HG03558 (cell line): ENCODE measurements at regions not wholly inside any gene's neighbourhood (a gene's known extent, or its start where the extent isn't known, plus 50 kb on each side); places are given as distances from the start of the nearest gene placed in this dataset.
"Not testable (repeated sequence)": the region's sequence is repeated elsewhere in the genome, so short reads cannot be mapped to it uniquely, and the experiment has no call there.

ENCODE experiments used
- ATAC-seq: cut with Tn5 transposase; IDR thresholded peaks from one replicate; pipeline ENCODE4 v1.9.1; 2021; ENCODE audit warnings: moderate number of reproducible peaks; ENCODE audit not compliant: unreplicated experiment; ENCODE audit errors: extremely low read depth

GRCh38 chr2:175439416-175439815 is 257.9 kb upstream of the ATP5MC3 start:
- ATAC-seq, result no peak

DNA sequence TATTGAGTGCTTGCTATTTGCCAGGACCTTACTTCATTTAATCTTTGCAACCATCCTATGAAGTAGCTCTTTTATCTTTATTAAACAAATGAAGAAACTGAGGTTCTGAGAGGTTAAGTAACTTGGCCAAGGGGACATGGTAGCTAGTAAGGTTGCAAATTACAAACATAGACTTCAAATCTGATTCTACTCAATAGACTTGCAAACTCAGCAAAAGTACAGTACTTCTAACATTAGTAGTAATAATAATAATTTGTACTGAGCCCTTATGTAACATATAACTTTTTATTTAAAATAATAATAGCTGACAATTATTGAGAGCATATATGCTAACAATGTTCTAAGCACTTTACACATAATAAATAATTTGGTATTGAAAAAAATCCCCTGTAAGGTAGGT is 255.7 kb upstream of the ATP5MC3 start:
- ATAC-seq, result no peak

- ATAC-seq, result no peak
Observed at GRCh38 chr2:175436076-175436475, 254.6 kb upstream of the ATP5MC3 start.

- no peak for ATAC-seq
Observed at GRCh38 chr2:175435012-175435411, 253.5 kb upstream of the ATP5MC3 start.

- ATAC-seq, result no peak
Observed at GRCh38 chr2:175432793-175433192, 251.3 kb upstream of the ATP5MC3 start.

DNA sequence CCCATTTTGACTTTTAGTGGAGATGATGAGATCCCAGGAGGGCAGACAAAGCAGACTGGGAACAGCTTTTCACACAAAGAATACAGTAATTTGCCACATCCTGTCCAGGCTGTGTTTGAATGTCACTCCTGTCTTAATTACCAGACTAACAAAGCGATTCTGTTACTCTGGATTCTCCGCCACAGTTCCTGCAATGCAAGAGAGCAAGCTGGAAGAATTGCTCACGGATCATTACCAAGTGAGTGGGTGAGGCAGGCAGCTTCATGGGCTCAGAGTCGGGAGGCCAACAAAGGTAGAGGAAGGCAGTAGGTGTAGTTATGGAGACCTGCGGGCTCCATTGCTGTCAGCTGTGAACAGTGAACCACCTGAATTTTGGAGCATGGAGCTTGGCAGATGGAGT is 250.5 kb upstream of the ATP5MC3 start:
- ATAC-seq, result no peak

DNA sequence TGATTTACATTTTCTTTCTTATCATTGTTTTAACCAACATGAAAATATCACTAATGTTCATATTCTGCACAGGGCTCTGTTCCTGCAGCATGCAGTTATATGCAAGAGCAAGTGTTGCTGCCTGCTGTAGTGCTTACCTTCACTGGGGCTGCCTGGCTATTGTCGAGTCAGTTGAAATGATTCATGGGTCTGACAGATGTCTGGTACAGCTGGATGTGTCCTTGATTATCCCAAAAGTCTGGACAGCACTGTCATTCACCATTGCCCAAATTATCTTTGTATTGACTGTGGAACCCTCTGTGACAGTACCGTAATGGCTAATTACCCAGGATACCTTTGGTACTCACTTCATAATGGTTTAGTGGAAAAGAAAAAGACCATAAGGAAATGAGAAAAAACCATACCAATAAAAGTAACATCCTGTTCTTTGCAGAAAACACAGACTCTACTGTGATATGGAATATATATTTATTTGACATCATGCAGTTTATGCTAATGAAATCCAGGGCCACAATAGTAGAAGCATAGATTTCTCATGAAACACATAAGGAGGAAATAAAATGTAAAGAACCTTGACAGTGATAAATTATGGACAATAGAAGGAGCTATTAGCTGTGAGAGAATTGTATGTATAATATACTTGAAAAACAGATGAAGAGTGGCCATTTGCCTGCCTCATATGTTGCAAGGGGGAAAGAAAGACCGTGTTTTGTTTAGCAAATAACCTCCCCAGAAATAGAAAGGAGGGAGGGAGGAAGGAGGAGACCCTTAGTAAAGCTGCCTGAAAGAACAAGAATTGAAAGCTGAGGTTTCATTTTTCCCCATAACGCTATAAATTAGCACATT is 249.8 kb upstream of the ATP5MC3 start:
- ATAC-seq, result no peak

GRCh38 chr2:175430236-175430635 is 248.7 kb upstream of the ATP5MC3 start:
- no peak for ATAC-seq

GRCh38 chr2:175418224-175418835 is 236.8 kb upstream of the ATP5MC3 start:
- ATAC-seq, result no peak

- no peak for ATAC-seq
Observed at GRCh38 chr2:175414882-175415487, 233.5 kb upstream of the ATP5MC3 start.

GRCh38 chr2:175414191-175414881 is 232.8 kb upstream of the ATP5MC3 start:
- ATAC-seq, result no peak

DNA sequence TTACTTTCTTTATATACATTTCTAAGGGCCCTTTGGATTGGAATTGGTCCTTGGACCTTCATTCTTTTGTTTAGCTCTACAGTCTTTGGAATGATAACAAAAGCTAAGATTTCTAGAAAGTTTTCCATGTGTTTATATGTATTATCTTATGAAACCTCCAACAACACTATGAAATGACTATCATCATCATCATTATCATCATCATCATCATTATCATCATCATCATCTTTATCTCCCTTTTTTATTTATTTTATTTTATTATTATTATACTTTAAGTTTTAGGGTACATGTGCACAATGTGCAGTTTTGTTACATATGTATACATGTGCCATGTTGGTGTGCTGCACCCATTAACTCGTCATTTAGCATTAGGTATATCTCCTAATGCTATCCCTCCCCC is 229.4 kb upstream of the ATP5MC3 start:
- not testable (repeated sequence) for ATAC-seq

DNA sequence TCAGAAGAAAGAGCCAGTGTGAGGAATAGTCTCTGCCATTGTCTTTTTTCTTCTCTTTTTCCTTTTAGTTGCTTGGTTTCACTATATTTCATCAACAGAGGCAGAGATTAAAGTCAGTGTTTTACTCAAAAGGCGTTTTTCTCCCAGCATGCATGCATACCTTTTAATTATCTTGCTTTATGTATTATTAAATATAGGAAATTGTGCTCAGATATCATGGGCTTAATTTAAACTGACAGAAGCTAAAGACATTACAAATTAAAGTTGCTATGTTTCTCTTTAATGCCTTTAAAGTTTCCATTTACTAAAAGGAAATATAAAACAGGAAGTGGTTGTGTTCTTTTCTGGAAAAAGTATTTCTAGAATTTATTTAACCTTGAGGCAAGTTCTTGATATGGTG is 223.3 kb upstream of the ATP5MC3 start:
- no peak for ATAC-seq

GRCh38 chr2:175403599-175404221 is 222.2 kb upstream of the ATP5MC3 start:
- ATAC-seq, result no peak

DNA sequence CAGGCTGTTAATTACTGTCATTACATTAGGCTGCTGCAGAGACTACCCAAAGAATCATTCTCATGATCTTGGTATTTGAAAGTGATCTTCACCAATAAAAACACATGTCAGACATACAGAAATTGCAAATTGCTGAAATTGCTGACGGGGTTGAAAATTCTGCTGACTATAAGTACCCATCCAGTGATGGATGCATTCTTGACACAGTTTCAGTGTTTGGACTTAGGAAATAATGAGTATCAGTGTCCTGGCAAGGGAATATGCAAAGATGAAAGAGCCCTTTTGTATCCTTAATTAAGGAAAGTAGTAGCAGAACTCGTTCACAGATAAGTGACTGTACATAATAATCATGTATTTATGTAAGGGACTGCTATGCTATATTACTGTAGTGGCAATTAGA is 221.1 kb upstream of the ATP5MC3 start:
- no peak for ATAC-seq

DNA sequence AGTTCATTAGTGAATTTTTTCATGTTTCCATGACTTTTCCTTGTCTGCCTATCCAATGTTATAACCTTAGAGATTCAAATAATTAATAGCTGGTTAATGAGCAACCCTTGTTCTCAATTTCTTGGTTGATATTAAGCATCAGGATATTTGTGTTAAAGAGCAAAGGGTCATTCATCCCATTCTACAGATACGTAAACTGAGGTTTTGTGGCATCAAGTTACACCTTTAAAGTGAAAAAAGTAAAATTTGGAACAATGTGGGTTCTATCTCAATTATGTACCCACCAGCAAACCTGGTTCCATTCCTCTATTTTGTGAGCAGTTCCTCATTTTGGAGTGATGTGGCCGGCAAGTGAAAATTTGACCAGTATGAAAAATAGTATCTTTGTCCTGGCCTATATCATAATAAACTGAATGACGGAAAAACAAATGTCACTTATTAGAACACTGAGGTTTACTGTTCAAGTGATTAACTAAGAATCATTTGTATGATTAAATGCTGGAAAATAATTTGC is 220.5 kb upstream of the ATP5MC3 start:
- ATAC-seq, result no peak

DNA sequence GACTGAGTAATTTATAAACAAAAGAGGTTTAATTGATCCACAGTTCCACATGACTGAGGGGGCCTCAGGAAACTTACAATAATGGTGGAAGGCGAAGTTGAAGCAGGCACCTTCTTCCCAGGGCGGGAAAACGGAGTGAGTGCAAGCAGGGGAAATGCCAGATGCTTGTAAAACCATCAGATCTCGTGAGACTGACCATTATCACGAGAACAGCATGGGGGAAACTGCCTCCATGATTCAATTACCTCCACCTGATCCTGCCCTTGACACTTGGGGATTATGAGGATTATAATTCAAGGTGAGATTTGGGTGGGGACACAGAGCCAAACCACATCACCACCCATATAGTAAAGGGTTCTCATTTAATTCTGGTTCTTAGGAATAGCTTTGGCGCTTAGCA is 219.5 kb upstream of the ATP5MC3 start:
- ATAC-seq, result no peak

DNA sequence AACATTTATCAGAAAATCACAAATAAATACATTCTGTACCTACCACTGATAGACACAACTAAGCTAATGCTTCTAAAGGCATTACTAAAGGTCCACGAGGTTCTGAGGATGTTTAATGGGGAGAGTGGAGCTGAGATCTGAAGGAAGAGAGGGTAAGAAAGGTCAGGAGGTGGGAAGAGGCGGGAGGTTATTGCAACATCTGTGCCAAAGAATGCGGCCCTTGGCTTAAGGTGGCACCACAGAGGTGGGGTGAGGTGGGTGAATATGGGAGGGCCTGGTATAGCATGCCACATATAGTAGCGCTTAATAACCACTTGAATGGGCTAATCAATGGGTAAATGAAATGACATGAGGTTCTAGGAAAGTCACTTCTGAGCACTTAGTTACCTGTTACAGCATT is 217.8 kb upstream of the ATP5MC3 start:
- ATAC-seq, result no peak

DNA sequence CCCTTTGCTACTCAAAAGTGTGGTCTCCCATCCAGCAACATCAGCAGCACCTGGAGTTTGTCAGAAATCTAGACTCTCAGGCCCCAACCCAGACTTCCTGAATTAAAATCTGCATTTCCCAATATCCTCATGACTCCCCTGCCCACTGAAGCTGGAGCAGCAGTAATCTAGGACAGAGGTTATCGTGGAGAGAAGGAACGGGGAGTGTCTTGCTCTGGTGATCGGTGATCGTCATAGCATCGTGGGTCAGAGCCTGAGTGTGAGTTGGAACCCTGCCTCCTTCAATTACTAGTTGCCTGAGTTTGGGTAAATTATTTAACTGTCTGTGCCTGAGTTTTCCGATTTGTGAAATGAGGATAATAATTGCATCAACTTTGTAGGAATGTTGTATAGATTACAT is 217.3 kb upstream of the ATP5MC3 start:
- no peak for ATAC-seq

DNA sequence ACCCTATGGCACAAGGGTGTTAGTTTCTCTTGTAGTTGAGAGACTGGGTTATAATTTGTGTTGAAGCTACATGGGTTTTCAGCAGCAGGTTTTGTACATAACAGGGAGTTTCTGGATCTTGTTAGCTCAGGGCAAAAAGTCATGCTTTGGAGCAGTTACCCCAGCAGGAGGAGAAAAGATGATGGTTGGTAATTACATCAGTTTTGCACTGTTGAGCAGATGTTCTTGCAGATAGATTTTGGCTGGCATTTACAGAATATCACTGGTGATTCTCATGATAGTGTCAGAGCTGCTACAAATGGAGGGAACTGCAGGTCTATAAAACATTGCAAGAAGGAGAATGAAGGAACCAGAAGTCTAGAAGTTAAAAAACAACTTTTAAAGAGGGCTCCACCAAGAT is 215.2 kb upstream of the ATP5MC3 start:
- ATAC-seq, result no peak
